Adipose tissue (tissue), 3 donors: ENCODE measurements at regions not wholly inside any gene's neighbourhood (a gene's known extent, or its start where the extent isn't known, plus 50 kb on each side); places are given as distances from the start of the nearest gene placed in this dataset.

Source experiments
- H3K27ac ChIP-seq: one replicate; pipeline ENCODE4 v1.5.1; 2013; ENCODE audit warnings: low read depth, low read length
- WGBS, 3 donors: extraction: QIAGEN DNeasy Blood & Tissue Kit; methylation state at CpG; one replicate each; pipeline ENCODE4 v1.1.7; 2013; 5-methylcytosine and 5-hydroxymethylcytosine counted together
- donor health status: healthy with polysubstance abuse.
- donor health status: Bipolar disorder and iron deficiency.
- donor health status: healthy.

DNA sequence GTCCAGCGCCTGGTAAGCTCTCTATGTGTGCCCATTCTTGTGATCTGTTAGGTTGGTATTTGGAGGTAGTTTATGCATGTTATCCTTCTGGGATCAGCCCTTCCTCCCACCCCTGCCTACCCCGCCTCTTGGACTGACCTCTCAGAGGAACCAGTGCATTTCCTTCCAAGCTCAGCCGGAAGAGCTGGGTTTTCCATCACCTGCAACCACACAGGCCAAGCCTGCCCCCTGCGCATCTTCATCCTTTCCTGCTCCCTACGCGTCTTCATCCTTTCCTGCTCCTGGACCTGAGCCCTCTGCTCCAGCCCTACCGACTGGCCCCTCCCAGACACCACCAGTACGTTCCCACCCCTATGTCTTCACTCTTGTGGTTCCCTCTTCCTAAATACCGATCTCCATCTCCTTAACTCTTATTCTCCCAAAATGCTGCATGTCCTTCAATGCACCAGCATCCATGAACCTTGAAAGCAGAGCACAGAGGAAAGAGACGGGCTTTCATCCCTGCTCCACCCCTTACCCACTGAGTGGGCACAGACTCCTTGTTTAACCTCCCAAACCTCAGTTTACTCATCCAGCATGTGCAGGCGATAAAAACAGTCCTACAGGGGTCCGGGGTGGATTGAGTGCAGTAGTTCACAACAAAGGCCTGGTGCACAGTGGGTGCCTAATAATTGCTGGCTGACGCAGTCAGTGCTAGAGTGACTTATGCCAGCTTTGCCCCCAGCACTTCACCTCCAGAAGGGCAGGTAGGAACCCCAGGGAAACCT is 526.3 kb downstream of the MATN1 start:
- no peak overlapping the region for H3K27ac ChIP-seq
- 37 to 53% (median 42%) methylated on average over 13 of the region's 13 CpGs for WGBS, 3 donors

- H3K27ac ChIP-seq: no peak overlapping the region
Observed at GRCh38 chr1:30196457-30196856, 526.9 kb downstream of the MATN1 start.

DNA sequence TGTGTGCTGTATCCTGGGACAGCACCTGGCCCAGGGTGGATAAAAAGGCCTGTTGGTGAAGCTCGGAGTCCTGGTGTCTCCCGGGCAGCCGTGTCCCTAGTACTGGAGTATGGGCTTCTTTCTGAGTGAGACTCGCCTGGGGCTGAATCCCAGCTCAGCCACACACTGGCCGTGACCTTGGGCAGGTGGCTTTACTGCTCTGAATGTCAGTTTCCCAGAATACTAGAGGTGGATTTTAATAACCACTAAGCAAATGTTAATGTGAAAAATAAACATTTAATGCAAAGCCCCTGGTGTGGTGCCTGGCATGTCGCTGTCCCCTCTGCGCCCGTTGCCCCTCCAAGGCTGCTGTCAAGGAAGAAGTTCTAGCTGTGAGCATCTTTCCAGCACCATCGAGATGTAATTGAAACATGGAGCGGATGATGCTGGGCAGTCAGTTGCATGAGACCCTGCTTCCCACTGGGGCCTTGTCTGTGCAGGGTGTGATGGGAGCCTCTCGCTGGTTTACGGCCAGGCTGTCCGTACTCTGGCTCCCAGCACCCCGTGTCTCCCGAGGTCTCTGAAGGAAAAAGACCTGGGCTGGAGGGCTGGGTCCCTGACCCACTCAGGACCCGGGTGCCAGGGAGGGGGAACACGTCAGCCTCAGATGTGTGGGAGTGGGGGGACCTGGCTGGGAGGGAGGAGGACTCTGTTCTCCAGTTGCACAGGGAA is 527.8 kb downstream of the MATN1 start:
- H3K27ac ChIP-seq: no peak overlapping the region
- WGBS, 3 donors: 68 to 83% (median 82%) methylated on average over 17 of the region's 17 CpGs

DNA sequence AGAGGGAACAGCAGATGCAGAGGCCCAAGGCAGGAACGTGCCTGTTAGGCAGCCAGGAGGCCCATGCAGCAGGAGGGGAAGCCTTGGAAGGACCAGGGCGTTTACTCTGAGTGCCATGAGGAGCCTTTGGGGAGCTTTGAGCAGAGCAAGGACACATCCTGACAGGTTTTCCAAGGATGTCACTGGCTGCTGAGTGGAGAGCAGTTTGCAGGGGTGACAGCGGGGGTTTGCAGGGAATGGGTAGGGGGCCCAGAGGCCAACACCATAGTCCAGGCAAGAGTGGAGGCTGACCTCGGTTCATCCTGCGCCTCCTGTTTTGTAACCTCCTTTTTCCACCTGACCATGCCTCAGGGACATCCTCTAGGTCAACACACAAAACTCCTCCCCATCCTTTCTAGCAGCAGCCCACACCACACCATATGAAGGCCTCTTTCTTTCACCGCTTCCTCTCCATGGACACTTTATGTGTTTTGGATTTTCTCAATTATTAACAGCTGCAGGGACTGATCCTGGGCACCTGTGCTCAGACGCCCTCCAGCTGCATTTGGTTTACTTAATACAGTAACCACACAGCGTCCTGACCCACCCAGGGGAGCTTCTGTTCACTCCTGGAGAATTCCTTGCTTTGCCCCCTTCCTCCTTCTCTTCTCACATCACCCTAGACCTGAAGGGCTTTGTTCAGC is 528.5 kb downstream of the MATN1 start:
- H3K27ac ChIP-seq: no peak overlapping the region
- WGBS, 3 donors: 72 to 84% (median 74%) methylated on average over 8 of the region's 8 CpGs

- H3K27ac ChIP-seq: no peak overlapping the region
- 42 to 58% (median 49%) methylated on average over 6 of the region's 6 CpGs for whole genome bisulfite sequencing, 3 donors
Observed at GRCh38 chr1:30194046-30194619, 529.3 kb downstream of the MATN1 start.

DNA sequence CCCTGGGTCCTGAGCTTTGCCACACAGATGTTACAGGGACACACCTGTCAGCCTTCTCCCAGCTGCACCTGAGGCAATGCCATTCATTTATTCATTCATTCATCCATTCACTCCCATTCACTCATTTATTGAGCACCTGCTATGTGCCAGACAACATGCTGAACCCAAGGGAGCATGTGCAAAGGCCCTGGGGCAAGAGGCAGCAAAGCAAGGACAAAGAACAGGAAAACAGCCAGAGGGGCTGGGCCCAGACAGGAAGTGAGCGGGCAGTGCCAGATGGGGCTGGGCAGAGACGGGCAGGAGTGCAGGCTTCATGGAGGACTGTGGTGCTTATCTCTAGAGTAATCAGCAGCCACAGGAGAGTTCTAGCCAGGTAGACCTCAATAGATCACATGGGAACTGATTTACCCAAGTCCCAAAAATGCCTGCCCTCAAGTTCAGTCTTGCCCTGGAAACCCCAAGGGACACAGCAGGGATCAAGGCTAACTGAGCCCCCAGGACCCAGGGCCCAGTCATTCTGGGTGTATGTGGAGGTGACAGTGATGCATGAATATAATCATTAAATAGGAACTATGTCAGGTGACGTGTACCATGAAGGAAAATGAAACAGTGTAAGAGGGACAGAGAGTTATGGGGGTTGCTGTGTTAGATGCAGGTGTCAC is 530.3 kb downstream of the MATN1 start:
- no peak overlapping the region for H3K27ac ChIP-seq
- WGBS, 3 donors: 57 to 67% (median 65%) methylated on average over 3 of the region's 3 CpGs

DNA sequence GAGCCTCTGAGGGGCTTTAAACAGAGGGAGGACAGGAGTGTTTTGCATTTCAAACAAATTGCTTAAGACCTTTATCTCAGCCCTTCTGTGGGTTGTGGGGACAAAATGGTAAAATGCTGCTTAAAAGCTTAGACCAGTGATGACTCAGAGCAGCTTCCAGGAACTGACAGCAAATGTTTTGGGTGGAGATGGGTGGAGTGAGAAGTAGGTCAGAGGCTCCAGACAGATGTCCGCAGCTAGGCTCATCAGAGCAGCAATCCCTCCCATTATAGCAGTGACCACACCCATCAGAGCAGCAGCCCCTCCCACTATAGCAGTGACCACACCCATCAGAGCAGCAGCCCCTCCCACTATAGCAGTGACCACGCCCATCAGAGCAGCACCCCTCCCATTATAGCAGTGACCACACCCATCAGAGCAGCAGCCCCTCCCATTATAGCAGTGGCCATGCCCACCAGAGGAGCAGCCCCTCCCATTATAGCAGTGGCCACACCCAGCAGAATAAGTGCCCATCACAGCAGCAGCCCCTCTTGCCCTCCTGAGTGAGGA is 532.2 kb downstream of the MATN1 start:
- WGBS, 3 donors: 21 to 43% (median 43%) methylated on average over 2 of the region's 2 CpGs

DNA sequence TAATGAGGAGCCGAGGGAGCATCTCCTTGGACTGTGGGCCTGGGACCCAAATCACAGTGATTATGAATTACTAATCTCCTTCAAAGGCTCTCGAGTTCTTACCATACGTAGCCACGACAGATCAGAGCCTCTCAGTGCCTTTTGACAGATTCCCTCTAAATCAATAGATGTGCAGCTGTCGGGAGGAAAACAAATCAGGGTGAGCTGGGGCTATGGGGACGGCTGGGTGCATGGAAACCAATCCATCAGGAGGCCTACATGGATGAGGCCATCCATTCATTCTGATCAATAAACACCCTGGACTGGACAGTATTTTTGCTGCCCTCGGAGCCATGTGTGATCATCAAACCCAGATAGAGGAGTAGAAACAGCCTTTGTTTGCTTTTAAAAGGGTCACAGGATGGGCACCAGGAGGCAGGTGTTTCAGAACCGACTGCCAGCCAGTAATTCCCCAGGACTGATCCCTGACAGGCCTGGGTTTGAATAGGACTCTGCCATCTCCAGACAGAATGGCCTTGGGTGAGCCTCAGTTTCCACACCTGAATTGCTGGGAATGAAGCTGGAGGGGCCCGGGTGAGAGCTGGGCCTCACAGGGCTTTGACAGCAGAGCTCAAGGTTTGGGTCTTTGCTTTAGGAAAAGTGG is 532.8 kb downstream of the MATN1 start:
- 48 to 87% (median 86%) methylated on average over 9 of the region's 9 CpGs for WGBS, 3 donors
- no peak overlapping the region for H3K27ac ChIP-seq

More for the DNA sequence above, 532.2 kb downstream of the MATN1 start:
- H3K27ac ChIP-seq: no peak overlapping the region

DNA sequence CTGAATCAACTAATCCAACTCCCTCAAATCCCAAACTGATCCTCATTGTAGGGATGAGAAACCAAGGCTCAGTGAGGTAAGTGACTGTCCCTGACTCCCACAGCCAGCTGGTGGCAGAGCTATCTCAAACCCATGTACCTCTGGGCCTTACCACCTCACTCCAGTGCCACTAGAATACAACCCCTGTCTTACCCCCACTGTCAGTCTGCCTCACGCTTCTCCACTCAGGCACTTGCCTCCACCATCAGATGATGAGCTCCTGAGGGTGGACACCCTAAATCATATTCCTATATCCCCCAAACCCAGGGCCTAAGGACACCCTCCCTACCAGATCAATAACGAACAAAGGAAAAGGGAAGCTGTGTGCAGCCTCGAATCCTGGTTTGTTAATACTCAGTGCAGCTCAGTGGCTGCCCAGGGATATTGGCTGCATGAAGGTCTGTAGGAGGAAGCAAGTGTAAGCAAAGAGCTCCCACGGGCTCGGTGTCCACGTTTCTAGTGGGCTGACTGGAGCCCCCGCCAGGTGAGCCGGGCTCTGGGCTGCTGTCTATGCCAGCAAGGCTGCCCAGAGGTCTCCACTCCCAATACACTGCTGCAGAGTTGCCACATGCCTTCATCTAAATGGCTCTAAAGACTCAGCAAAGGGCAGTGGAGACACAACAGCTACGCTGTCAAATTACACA is 533.4 kb downstream of the MATN1 start:
- H3K27ac ChIP-seq: no peak overlapping the region
- WGBS, 3 donors: 68 to 78% (median 78%) methylated on average over 9 of the region's 9 CpGs

DNA sequence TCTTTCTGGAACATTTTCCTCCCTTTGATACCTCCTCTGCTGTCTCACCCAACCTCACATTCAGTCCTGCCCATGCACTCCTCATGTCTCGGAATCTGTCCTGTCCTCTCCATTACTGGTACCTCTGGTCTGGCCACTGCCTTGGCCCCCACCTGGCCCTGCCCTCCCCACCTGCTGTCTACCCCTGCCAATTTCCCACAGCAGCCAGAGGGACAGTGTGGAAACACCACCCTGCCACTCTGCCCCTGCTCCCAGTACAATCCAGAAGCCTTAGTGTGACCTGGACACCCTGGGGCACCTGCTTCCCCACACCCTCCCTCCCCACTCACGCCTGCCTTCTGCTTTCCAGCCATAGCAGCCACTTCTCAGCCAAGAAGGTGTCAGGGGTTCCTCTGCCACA is 534.4 kb downstream of the MATN1 start:
- no peak overlapping the region for H3K27ac ChIP-seq
- WGBS, 3 donors: 84 to 94% (median 86%) methylated on average over 2 of the region's 2 CpGs

DNA sequence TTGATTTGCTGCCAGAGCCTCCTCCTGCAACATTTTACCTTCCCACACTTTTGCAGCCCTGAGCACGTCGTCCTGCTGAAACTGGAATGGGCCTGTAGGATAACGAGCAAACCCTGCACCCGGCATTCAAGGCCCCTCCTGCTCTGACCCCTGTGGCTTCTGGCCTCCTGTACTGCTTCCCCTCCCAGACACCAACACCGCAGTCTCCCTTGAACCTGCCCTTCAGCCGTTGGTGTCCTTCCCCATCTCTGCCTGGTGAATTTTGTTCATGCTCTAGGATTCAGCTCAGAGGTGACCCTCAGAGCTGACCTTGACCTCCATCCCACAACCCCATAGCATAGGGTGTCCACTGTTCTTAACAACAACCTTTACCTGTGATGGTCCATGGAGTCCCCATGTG is 535.1 kb downstream of the MATN1 start:
- H3K27ac ChIP-seq: no peak overlapping the region
- 66 to 80% (median 71%) methylated on average over 6 of the region's 6 CpGs for WGBS, 3 donors

- no peak overlapping the region for H3K27ac ChIP-seq
- whole genome bisulfite sequencing, 3 donors: 89 to 96% (median 94%) methylated on average over 4 of the region's 4 CpGs
Observed at GRCh38 chr1:30187413-30188023, 535.9 kb downstream of the MATN1 start.

DNA sequence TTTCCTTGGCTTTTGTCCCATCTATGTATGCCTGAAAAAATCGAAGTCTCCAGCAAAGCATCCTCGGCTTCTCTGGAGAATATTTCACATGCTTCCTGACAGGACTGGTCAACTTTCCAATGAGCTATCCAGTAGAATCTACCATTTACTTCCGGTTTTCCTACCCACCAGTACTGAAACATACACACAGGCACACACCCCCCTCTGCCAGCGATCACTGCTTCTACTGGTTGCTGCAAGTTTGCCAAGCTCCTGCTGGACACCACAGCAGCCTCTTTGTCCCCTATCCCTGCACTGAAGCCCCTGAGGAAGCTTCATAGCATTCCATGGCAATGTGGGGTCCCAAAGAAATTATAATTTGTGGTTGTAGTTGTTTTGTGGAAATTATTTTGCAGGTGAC is 536.8 kb downstream of the MATN1 start:
- WGBS, 3 donors: 34 to 55% (median 45%) methylated on average over 4 of the region's 4 CpGs
- no peak overlapping the region for H3K27ac ChIP-seq

- H3K27ac ChIP-seq: no peak overlapping the region
- WGBS, 3 donors: 44 to 61% (median 49%) methylated on average over 6 of the region's 6 CpGs
Observed at GRCh38 chr1:30185809-30186208, 537.6 kb downstream of the MATN1 start.

- H3K27ac ChIP-seq: no peak overlapping the region
- 94 to 96% (median 95%) methylated on average over 4 of the region's 4 CpGs for WGBS, 3 donors
Observed at GRCh38 chr1:30185313-30185712, 538.1 kb downstream of the MATN1 start.

- WGBS, 3 donors: 39 to 49% (median 45%) methylated on average over 1 of the region's 1 CpG
- H3K27ac ChIP-seq: no peak overlapping the region
Observed at GRCh38 chr1:30184393-30185141, 538.8 kb downstream of the MATN1 start.
